ENCODE measurements at regions not wholly inside any gene's neighbourhood (a gene's known extent, or its start where the extent isn't known, plus 50 kb on each side); places are given as distances from the start of the nearest gene placed in this dataset.
A peak's percentile ranks its signal among the peaks of the same experiment; 100 is the strongest.

- no peak for DNase-seq (ENCODE audit: low read depth)
- H3K4me3 ChIP-seq (ENCODE audit: low read length), result no peak overlapping the region
- TF ChIP-seq CTCF (IDR thresholded peaks at IDR 0.05; ENCODE audit: insufficient read depth, low read depth, low read length, missing control alignments), result no peak
These were observed 58.7 kb upstream of the STUM start for GRCh38 chr1:226489718-226490425.

- H3K4me3 ChIP-seq (ENCODE audit: low read length), result no peak overlapping the region
- TF ChIP-seq CTCF (IDR thresholded peaks at IDR 0.05; ENCODE audit: insufficient read depth, low read depth, low read length, missing control alignments), result no peak
- no peak for DNase-seq (ENCODE audit: low read depth)
These were observed 58.1 kb upstream of the STUM start for GRCh38 chr1:226490426-226490809.

- no peak for TF ChIP-seq CTCF (IDR thresholded peaks at IDR 0.05; ENCODE audit: insufficient read depth, low read depth, low read length, missing control alignments)
- no peak overlapping the region for H3K4me3 ChIP-seq (ENCODE audit: low read length)
- DNase-seq (ENCODE audit: low read depth), result no peak
These were observed 57.3 kb upstream of the STUM start for GRCh38 chr1:226491093-226491850.

GRCh38 chr1:226492426-226493137 lies 56.0 kb upstream of the STUM start:
- no peak overlapping the region for H3K4me3 ChIP-seq (ENCODE audit: low read length)
- no peak for TF ChIP-seq CTCF (IDR thresholded peaks at IDR 0.05; ENCODE audit: insufficient read depth, low read depth, low read length, missing control alignments)
- DNase-seq (ENCODE audit: low read depth), result no peak

GRCh38 chr1:226494092-226494609 lies 54.4 kb upstream of the STUM start:
- no peak overlapping the region for H3K4me3 ChIP-seq (ENCODE audit: low read length)
- TF ChIP-seq CTCF (IDR thresholded peaks at IDR 0.05; ENCODE audit: insufficient read depth, low read depth, low read length, missing control alignments), result no peak
- no peak for DNase-seq (ENCODE audit: low read depth)

GRCh38 chr1:226495716-226496115 lies 52.8 kb upstream of the STUM start:
- TF ChIP-seq CTCF (IDR thresholded peaks at IDR 0.05; ENCODE audit: insufficient read depth, low read depth, low read length, missing control alignments), result no peak
- DNase-seq (ENCODE audit: low read depth), result peak; percentile 53
- no peak overlapping the region for H3K4me3 ChIP-seq (ENCODE audit: low read length)

Measured in epithelial cell of esophagus (primary cell).